HG03521 (cell line): ENCODE measurements at regions not wholly inside any gene's neighbourhood (a gene's known extent, or its start where the extent isn't known, plus 50 kb on each side); places are given as distances from the start of the nearest gene placed in this dataset.
"Not testable (repeated sequence)": the region's sequence is repeated elsewhere in the genome, so short reads cannot be mapped to it uniquely, and the experiment has no call there.

Experiments used
- ATAC-seq: cut with Tn5 transposase; IDR thresholded peaks from one replicate; pipeline ENCODE4 v1.9.1; 2021; ENCODE audit warnings: mild to moderate bottlenecking, moderate library complexity; ENCODE audit not compliant: unreplicated experiment

GRCh38 chr10:117782276-117782675 is 239.7 kb downstream of the EMX2 start:
- ATAC-seq: no peak

- ATAC-seq: no peak
Observed at GRCh38 chr10:117783698-117784395, 241.3 kb downstream of the EMX2 start.

GRCh38 chr10:117784776-117785175 is 242.2 kb downstream of the EMX2 start:
- no peak for ATAC-seq

DNA sequence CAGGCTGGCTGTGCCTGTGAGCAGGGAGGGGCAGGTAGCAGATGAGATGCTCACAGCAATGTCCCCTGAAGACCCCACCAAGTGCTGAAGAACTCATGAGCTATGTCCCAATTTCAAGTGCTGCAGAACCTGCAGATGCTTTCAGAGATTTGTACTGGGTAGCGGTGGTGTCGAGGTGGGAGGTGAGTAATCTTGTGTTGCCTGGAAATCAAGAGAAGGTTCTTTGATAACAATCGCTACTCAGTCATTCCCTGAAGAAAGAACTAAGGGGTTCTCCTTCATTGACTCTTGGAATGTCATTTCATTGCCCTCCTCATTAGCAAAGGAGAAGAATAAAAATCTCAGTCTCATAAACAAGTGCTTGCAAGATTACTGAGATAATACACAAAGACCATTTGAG is 246.4 kb downstream of the EMX2 start:
- ATAC-seq: no peak

- no peak for ATAC-seq
Observed at GRCh38 chr10:117790179-117790578, 247.6 kb downstream of the EMX2 start.

DNA sequence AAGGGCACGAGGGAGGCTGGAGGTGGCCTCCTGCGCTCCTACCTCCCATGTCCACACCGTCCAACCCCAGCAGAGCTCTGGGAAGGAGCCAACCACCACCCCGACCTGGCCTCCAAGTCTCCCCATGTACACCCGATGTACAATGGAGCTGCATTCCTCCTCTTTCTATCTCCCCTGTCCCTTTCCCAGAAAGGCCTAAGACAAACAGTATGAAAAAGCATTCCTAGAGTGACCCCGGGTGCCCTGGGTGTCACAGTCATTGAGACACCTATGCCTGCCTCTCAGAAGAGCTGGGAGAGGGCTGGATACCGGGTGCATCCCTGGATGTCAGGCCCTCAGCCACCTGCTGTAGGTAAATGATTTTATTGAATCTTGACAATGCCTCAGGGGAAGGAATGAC is 248.1 kb downstream of the EMX2 start:
- ATAC-seq: no peak

GRCh38 chr10:117792214-117792613 is 249.7 kb downstream of the EMX2 start:
- no peak for ATAC-seq

DNA sequence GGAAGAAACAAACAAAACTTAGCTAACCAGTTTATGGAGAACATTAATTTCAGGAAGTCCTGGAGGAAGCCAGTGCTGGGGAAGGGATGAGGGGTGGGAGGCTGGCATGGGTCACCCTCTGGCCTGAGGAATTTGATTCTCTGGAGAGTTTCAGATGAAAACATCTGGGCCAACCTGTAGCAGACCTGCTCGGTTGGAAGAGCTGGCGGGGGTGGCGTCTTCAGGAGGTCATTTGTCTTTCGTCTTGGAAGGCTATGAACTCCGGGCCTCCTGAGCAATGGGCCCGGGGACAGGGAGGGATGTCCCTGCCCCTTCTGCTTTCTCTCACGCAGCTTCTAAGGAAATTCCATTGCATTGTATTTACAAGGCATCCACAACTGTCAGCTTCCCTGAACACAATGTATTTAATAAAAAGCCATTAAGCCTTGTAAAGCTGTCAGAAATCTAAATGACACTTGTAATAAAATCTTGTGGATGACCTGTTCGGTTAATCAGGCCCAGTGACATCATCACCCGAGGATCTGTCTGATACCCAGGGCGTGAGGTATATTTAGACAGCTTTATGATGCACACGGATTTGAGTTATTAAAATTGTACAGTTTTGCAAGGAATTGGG is 250.5 kb downstream of the RAB11FIP2 start:
- ATAC-seq: no peak

GRCh38 chr10:117797296-117797695 is 249.4 kb downstream of the RAB11FIP2 start:
- no peak for ATAC-seq

DNA sequence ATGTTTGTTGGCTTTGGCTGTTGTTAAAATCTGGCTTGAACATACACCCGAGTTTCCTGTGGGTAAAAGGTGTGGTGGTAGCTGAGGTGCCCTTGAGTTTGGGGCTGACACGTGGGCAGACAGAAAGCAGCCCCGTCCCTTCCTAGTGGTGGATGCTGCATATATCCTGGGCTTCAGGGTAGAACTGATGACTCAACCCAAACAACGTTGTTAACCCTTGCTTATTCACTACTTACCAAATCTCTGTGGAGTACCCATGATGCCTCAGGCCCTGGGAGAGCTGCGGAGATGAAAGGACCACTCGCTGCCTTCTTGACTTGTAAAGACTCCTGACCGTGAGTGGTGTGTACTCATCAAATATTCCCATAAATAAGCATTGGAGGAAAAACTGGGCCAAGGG is 245.1 kb downstream of the RAB11FIP2 start:
- ATAC-seq: no peak

DNA sequence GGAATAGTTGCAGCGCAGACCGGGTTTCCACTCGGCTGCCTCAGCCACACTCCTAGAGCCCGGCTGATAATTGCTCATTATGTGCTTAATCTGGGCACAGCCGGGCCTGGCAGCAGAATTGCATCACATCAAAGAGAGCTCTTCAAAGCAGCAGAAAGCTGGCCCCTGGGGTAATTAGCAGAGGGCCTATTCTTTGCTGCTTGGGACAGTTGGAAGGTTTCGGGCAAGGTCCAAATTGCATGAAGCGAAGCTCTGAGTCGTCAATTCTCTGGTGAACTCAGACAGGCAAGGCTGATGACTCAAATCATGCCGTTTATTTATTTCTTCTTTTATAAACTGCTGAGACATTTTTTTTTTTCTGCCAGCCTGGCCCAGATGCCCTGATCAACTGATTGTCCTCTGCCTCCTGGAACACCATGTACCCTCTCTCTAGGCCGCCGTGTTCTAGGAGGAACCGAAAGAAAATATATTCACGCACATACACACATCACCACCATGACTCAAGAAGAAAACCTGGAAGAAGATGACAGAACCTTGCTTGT is 242.2 kb downstream of the RAB11FIP2 start:
- no peak for ATAC-seq

DNA sequence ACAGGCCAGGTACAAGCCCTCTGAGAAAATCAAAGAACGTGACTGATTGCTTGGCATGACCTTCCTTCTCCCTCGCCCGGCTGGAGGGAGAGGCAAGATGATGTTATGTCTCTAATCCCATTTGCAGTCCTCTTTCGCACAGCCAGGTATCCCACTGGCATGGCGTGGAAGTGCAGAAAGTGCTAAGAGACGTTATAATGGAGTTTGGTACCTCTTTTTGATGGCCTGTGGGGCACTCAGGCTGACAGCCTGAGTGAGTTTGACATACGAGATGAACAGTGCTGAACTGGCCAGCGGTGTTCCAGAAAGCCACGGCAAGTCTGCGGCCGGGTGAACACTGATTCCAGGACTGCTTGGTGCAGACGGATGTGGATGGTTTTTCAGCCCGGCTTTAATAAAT is 241.6 kb downstream of the RAB11FIP2 start:
- no peak for ATAC-seq

DNA sequence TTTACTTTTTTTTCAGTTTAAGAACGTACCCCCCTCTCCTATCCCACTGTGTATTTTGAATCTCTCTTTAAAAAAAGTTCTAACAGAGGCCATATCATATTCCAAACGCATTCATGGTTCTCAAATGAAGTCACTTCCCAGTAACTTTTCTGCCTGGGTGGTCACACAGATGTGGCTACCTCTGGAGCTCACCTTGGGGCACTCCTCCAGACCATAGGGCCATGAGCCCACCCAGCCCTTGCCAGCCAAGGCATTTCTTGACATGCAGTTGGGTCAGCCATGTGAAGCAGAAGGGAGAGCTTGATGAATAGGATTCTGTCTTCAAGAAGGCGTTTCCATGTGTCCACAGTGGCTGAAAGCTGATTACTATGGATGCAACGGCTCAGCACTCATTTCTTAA is 239.3 kb downstream of the RAB11FIP2 start:
- ATAC-seq: no peak

DNA sequence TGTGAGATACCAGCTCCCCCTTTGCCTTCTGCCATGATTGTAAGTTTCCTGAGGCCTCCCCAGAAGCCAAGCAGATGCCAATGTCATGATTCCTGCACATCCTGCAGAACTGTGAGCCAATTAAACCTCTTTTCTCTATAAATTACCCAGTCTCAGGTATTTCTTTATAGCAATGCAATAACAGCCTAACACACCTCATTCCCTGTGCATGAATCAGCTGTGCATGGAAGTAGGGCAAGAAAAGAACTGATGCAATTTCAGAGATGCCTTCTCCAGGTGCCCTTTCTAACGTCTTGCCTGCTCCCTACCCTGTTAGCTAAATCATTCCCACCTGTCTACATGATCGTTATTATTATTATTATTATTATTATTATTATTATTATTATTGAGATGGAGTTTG is 230.9 kb downstream of the RAB11FIP2 start:
- ATAC-seq: not testable (repeated sequence)

DNA sequence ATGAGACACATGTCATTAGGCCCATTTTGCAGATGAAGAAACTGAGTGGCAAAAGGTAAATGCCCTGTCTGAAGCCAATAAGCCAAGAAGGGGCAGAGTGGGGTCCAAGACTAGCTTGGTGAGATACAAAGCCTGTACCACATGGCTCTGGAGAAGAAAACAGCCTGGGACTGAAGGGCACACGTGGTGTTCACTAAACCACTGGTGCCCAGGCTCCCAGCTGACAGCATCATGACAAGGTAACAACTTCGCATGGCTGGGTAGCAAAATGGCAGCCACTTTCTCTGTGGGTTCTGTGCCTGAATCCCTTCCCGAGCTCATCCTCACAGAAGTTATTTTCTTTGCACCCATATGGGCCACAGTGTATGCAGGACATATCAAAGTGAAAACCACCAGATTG is 229.6 kb downstream of the RAB11FIP2 start:
- ATAC-seq: no peak

- ATAC-seq: no peak
Observed at GRCh38 chr10:117818721-117819120, 228.0 kb downstream of the RAB11FIP2 start.

DNA sequence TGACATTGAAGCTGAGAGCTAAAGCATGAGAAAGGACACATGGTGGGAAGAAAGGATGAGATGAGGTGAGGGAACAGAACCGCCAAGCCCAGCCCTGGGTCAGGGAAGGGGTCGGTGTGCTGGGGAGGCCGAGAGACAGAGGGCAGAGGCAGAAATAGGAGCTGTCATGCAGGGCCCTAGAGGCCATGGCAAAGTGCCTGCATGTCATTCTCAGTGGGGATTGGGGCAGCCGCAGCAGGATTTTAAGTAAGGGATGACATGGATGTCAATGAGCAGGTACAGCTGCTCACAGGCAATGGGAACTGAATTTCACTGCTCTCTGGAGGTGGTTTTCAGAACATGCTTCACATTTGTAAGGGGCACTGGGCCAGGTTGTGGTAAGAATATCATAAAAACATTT is 227.4 kb downstream of the RAB11FIP2 start:
- ATAC-seq: no peak

DNA sequence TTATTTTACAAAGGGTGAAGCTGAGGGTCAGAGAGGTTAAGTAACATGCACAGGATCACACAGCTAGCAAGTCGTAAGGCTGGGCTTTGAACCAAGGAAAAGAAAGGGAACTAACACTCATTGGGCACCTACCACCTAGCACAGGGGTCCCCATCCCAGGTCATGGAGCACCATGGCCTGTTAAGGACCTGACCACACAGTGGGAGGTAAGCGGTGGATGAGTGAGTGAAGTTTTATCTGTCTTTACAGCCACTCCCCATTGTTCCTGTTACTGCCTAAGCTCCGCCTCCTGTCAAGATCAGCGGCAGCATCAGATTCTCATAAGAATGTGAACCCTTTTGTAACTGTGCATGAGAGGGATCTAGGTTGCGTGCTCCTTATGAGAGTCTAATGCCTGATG is 222.8 kb downstream of the RAB11FIP2 start:
- ATAC-seq: no peak

- ATAC-seq: no peak
Observed at GRCh38 chr10:117830205-117830604, 216.5 kb downstream of the RAB11FIP2 start.

DNA sequence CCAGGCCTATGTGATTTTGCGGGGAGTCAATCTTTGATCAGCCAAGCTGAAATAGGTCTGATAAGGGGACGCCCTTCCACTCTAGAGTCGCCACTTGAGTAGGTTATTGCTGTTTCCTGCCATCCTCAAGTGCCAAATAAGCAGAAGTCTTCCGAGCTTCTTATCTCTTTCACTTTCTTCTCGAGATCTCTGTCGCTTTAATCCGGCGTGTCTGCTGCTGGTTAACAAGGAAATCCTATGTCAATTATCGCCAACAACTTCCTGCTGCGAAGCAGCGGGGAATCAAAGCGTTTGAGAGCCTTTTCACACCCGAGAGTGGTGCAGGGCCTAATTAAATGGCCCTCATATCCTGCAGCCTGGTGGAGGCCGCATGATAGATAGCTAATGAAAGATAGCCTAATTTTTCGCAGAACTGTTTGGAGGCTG is 215.9 kb downstream of the RAB11FIP2 start:
- no peak for ATAC-seq

- ATAC-seq: not testable (repeated sequence)
Observed at GRCh38 chr10:117838500-117839498, 207.9 kb downstream of the RAB11FIP2 start.
